ENCODE measurements at regions not wholly inside any gene's neighbourhood (a gene's known extent, or its start where the extent isn't known, plus 50 kb on each side); places are given as distances from the start of the nearest gene placed in this dataset.

DNA sequence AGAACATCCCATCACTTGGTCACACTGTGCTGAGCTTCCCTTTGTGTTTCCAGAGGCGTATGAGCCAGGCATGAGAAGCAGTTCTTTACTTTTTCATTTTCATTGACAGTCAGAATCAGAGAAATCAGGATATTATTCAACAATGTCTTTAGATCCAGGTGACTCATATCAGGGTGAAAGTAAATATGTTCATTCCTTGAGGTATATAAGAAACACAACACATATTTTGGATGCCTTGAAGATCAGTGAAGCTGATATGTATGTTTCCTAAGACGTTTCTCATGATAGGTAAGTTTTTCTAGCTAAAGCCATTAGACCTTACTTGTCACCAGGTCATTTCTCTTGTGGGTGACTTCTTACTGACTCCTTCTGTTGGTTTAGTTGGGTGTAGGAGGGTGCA is 505.6 kb downstream of the CDH26 start:
- CTCF ChIA-PET: no interaction called here
- TF ChIP-seq, protein P1, sequence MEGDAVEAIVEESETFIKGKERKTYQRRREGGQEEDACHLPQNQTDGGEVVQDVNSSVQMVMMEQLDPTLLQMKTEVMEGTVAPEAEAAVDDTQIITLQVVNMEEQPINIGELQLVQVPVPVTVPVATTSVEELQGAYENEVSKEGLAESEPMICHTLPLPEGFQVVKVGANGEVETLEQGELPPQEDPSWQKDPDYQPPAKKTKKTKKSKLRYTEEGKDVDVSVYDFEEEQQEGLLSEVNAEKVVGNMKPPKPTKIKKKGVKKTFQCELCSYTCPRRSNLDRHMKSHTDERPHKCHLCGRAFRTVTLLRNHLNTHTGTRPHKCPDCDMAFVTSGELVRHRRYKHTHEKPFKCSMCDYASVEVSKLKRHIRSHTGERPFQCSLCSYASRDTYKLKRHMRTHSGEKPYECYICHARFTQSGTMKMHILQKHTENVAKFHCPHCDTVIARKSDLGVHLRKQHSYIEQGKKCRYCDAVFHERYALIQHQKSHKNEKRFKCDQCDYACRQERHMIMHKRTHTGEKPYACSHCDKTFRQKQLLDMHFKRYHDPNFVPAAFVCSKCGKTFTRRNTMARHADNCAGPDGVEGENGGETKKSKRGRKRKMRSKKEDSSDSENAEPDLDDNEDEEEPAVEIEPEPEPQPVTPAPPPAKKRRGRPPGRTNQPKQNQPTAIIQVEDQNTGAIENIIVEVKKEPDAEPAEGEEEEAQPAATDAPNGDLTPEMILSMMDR (IDR thresholded peaks at IDR 0.05): no peak
- no peak for ATAC-seq (ENCODE audit: low read depth)
- no peaks in the 10 kb centered on the region for H3K36me3 Mint-ChIP-seq (ENCODE audit: low read depth)
- peaks cover 5% of the 10 kb centered on the region for H3K9me3 Mint-ChIP-seq
- no peak overlapping the region for H3K4me3 Mint-ChIP-seq
- no peak for DNase-seq
- intact Hi-C loops (cut with micrococcal nuclease): no loop called here
- POLR2A ChIA-PET: no interaction called here
- H3K4me1 Mint-ChIP-seq: no peaks in the 10 kb centered on the region
- no peak overlapping the region for H3K27ac Mint-ChIP-seq
- no peaks in the 10 kb centered on the region for H3K27me3 Mint-ChIP-seq

DNA sequence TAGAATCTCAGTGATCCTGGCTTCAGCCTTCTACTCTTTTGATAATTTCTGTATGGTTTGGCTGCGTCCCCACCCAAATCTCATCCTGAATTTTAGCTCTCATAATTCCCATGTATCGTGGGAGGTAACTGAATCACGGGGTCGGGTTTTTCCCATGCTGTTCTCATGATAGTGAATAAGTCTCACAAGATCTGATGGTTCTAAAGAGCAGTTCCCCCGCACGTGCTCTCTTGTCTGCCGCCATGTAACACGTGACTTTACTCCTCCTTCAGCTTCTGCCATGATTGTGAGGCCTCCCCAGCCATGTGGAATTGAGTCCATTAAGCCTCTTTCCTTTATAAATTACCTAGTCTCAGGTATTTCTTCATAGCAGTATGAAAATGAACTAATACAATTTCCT is 507.2 kb downstream of the CDH26 start:
- Mint-ChIP-seq H3K27ac (no peak overlapping the region), H3K4me1 (no peaks in the 10 kb centered on the region), H3K27me3 (no peaks in the 10 kb centered on the region), H3K9me3 (peaks cover 5% of the 10 kb centered on the region), H3K4me3 (no peak overlapping the region), H3K36me3 (ENCODE audit: low read depth) (no peaks in the 10 kb centered on the region)
- CTCF ChIA-PET: no interaction called here
- DNase-seq (no peak), ATAC-seq (ENCODE audit: low read depth) (no peak)
- POLR2A ChIA-PET: no interaction called here
- intact Hi-C loops (cut with micrococcal nuclease): no loop called here
- TF ChIP-seq, protein P1 (IDR thresholded peaks at IDR 0.05): no peak

DNA sequence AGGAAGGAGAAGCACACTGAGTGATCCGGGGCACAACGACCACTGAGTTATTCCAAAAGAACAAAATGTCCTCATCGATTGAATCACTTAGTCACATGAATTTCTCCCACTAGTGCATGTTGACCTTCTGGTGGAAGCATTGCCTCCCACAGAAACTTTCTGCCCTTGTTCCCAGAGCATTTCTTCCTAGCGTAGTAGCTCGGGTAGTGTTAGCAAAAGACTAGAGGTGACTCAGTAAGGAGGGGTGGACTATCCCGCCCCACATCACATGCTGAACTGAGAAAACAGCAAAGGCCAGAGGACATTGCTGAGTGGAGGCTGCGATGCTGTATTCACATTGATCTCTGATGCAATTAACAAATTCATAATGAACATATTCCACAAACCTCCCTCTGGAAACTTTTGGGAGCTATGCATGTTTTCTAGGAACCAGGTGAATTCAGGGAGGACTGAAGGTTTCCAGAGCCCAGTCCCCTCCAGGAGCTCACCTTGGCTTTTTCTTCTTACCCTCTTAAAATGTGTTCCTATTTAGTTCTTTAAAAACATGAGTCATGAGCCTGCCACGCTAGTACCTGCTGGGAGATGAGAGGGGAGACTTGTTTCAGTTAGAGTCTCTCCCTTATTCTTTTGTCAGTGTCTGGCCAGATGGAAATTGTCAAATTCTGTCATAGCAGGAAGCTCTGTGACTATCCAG is 507.9 kb downstream of the CDH26 start:
- Mint-ChIP-seq H3K27ac (no peak overlapping the region), H3K27me3 (no peaks in the 10 kb centered on the region), H3K4me1 (no peaks in the 10 kb centered on the region), H3K36me3 (ENCODE audit: low read depth) (no peaks in the 10 kb centered on the region), H3K9me3 (peaks cover 5% of the 10 kb centered on the region), H3K4me3 (no peak overlapping the region)
- ATAC-seq (ENCODE audit: low read depth) (no peak), DNase-seq (no peak)
- intact Hi-C loops (cut with micrococcal nuclease): no loop called here
- TF ChIP-seq, protein P1 (IDR thresholded peaks at IDR 0.05): no peak
- POLR2A ChIA-PET: no interaction called here
- CTCF ChIA-PET: no interaction called here

DNA sequence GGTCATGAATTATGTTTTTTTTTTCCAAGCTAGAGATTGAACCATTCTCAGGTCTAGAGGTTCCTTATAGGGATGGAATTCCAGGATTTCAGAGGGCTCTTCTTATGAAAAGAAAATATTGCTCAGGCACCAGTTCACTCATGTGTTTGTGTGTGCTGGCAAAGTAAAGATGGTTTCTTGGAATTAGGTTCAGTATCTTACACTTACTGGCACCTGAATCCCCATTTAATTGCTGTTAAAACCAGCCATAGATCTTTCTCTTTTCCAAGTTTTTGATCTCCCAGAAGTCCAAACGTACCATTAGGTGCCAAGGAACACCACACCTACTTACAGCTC is 508.4 kb downstream of the CDH26 start:
- intact Hi-C loops (cut with micrococcal nuclease): no loop called here
- Mint-ChIP-seq H3K36me3 (ENCODE audit: low read depth) (no peaks in the 10 kb centered on the region), H3K9me3 (peaks cover 2% of the 10 kb centered on the region), H3K4me1 (no peaks in the 10 kb centered on the region), H3K4me3 (no peak overlapping the region), H3K27ac (no peak overlapping the region), H3K27me3 (no peaks in the 10 kb centered on the region)
- ATAC-seq (ENCODE audit: low read depth) (no peak), DNase-seq (no peak)
- TF ChIP-seq, protein P1 (IDR thresholded peaks at IDR 0.05): no peak
- ChIA-PET POLR2A (no interaction called here), CTCF (no interaction called here)

DNA sequence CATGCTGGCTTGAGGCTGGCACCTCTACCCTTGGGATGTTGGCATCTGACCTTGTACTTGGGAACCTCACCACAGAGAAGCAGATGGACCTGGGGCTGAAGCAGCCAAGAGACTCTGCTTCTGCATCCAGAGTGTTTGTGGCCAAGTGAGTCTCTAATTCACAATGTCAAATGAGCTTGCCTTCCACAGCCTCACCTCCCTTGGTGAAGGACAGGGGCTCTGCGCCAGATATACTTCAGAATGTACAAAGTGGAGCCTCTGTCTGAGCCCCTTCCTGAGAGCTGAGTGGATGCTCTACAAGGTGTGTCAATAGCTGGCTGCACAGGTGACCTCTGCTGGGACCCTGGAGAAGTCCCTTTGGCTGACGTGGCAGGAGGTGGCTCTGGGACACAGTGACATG is 508.9 kb downstream of the CDH26 start:
- no peaks in the 10 kb centered on the region for H3K27me3 Mint-ChIP-seq
- intact Hi-C loops (cut with micrococcal nuclease): no loop called here
- H3K4me1 Mint-ChIP-seq: no peaks in the 10 kb centered on the region
- TF ChIP-seq, protein P1 (IDR thresholded peaks at IDR 0.05): no peak
- POLR2A ChIA-PET: no interaction called here
- H3K27ac Mint-ChIP-seq: no peak overlapping the region
- ATAC-seq (ENCODE audit: low read depth) (no peak), DNase-seq (no peak)
- H3K4me3 Mint-ChIP-seq: no peak overlapping the region
- CTCF ChIA-PET: no interaction called here
- H3K36me3 Mint-ChIP-seq (ENCODE audit: low read depth): no peaks in the 10 kb centered on the region
- H3K9me3 Mint-ChIP-seq: peaks cover 2% of the 10 kb centered on the region

Measured in activated B cell treated with CpG ODN at 0.5 μM for 24 hours (primary cell).